NCI-H510A treated with DMSO at 0.1 percent for 48 hours (cell line): ENCODE measurements at regions not wholly inside any gene's neighbourhood (a gene's known extent, or its start where the extent isn't known, plus 50 kb on each side); places are given as distances from the start of the nearest gene placed in this dataset.

Source experiments
- DNase-seq: peaks from one replicate; lab custom pipeline; 2025; lab: John Stamatoyannopoulos, UW

DNA sequence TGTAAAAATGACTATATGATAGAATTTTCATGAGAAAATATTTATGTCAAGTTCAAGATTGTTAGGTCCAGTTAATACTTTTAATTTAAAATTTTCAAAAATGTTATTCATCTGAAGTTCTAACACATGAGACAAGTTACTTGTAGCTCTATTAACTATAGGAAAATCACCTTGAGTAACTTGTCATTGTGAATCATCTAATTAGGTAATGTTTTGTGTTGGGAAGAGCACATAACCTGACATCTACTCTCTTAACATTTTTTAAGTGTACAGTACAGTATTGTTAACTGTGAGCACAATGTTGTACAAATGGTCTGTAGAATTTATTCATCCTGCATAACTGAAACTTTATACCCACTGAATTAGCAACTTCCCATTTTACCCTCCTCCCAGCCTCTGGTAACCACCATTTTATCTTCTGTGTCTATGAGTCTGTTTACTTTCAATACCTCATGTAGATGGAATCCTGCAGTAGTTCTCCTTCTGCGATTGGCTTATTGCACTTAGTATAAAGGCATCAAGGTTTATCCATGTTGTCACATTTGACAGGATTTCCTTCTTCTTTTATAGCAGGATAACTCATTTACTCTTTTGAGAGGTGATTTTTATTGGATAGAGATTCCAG lies 54.6 kb downstream of the ARL4A start:
- DNase-seq, result no peak

DNA sequence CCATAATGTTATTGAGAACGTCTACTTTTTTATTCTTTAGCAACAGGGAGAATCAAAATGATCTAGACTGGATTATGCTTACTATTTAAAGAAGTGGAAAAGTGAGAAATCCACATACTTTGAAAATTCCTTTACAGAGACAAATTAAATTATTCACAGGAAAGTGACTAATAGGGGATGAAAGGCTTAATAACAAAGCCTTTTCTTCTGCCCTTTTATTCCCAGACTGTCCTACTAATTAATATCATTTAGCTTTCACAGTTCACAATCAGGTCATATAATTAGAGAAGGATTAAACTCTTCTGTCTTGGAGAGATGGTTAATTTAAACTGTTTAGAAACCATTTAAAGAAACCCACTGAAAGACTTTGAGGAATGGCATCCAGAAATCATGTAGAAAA lies 58.8 kb downstream of the ARL4A start:
- no peak for DNase-seq

- DNase-seq, result no peak
Observed at GRCh38 chr7:12747687-12748306, 60.4 kb downstream of the ARL4A start.

- no peak for DNase-seq
Observed at GRCh38 chr7:12749069-12749468, 61.6 kb downstream of the ARL4A start.

DNA sequence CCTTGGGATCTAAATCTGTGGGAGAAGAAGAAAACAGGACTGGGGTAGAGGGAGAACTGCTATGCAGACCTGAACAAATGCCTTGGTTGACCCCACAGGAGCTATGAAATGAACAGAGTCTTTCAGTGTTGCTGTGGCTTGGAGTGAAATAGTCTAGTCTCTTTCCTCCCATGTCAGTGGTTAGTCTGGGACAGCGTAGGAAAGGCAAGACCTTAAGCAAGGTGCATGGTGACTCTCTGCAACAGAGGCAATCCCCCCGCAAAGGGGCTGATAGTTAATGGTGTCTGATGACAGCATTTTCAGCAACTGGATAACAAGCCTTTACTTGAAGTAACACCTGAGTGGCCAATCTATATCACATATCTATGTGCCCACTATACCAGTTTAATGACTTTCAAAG lies 62.3 kb downstream of the ARL4A start:
- no peak for DNase-seq

GRCh38 chr7:12751764-12752163 lies 64.3 kb downstream of the ARL4A start:
- DNase-seq, result no peak

DNA sequence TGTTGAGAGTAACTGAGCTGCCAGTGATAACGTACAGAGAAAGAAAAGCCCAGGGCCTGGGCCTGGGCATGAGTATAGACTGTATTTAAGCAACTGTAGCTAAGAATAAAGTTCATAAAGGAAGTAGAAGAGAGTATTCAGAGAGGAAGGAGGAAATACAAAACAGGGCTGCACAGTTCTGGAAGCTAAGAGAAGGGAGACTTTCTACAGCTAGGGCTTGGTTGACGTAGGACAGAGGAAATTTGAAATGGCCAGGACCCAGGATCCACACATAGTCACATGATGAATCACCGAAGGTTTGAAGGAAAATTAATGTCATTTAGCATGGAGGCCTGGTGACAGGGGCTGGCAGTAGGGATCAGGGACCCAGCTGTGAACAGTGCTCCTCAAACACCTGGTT lies 66.7 kb downstream of the ARL4A start:
- no peak for DNase-seq

- DNase-seq, result no peak
Observed at GRCh38 chr7:12756821-12757220, 69.4 kb downstream of the ARL4A start.

- no peak for DNase-seq
Observed at GRCh38 chr7:12757443-12757842, 70.0 kb downstream of the ARL4A start.

GRCh38 chr7:12759151-12759550 lies 71.7 kb downstream of the ARL4A start:
- no peak for DNase-seq

GRCh38 chr7:12761111-12761510 lies 73.7 kb downstream of the ARL4A start:
- no peak for DNase-seq

DNA sequence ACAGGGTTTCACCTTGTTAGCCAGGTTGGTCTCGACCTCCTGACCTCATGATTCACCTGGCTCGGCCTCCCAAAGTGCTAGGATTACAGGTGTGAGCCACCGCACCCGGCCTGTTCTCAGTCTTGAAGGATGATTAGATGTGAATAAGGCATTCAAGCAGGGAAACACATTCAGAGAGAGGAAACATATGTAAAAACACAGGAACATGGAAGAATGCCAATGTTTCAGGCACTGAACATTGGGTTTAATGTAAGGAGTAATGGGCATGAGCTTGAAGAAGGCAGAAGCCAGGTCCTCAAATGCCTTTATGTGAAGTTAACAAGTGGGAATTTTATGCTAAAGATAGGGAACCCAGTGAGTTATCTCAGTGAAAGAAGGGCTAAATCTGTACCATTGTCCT lies 74.3 kb downstream of the ARL4A start:
- no peak for DNase-seq

- no peak for DNase-seq
Observed at GRCh38 chr7:12764458-12764891, 77.0 kb downstream of the ARL4A start.

- DNase-seq, result no peak
Observed at GRCh38 chr7:12765431-12766100, 78.1 kb downstream of the ARL4A start.

GRCh38 chr7:12766416-12766815 lies 79.0 kb downstream of the ARL4A start:
- no peak for DNase-seq

DNA sequence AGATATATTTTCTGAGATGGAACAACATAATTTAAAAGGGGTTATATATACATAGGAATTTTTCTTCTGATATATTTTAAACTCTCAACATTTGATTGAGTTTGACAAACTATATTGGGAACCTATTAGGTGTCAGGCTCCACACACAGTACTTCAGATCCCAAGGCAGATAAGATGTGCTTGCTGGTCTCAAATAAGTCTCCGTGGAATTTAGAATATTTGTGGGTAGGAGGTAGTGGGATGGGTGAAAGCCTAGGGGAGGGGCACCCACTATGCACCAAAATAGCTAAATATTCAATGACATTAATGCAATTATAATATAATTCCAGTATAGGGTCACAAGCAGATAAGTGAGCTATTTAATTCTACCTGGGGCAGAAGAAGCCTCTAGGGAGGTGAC lies 81.5 kb downstream of the ARL4A start:
- no peak for DNase-seq

GRCh38 chr7:12769444-12769843 lies 82.0 kb downstream of the ARL4A start:
- no peak for DNase-seq

DNA sequence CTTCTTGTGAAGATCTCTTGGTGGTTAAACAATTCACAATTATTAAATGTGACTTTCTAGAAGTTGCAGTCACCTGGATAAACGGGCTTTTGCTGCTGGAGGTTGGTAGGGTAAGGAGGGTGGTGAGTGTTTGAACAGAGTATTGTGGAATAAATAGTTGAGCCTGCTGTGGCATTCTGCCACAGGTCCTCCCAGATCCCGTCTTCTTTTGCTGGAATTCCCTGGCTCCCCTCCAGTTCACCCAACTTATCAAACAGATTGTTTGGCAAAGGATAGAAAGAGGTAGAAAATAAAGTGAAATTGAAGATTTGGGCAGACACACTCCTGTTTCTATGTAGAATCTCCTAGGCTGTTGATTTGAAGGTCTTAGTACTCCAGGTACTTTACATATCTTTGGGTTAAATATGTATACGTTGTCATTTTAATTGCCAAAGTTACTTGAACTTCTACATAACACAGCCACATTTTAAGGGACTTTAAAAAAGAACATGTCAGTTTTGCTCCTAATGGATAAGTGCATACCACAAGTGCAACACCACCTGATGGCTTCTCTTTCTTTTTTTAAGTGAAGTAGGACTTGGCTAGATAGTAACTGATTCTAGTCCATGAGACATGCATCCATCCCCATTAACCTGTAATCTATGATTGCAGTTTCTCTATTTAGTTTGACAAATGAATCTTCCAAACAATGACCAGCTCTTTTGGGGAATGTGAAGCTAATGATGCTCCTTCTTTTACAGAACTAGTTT lies 83.0 kb downstream of the ARL4A start:
- peak; percentile 14 for DNase-seq

DNA sequence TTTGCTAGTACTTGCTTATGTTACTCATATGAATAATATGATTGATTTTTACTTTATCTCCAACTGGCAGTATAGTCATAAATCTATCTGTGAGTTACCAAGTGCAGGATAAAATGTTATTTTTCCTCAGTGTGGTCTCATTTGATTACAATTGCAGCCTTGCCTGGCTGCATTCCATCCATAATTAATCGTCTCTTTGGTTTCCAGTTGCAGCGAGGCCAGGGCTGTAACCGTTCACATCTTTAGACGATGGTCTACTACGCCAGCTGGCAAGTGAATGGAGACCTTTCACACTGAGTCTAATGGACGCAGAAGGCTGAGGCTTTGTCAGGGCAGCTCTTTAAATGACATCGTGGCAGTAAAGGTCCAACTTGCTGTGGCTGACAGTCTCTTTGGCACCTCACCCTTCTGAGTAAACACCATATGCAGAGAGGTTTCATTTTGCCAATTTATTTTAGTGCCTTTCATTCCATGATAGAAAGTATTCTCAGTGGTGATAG lies 84.0 kb downstream of the ARL4A start:
- DNase-seq, result peak; percentile 23

DNA sequence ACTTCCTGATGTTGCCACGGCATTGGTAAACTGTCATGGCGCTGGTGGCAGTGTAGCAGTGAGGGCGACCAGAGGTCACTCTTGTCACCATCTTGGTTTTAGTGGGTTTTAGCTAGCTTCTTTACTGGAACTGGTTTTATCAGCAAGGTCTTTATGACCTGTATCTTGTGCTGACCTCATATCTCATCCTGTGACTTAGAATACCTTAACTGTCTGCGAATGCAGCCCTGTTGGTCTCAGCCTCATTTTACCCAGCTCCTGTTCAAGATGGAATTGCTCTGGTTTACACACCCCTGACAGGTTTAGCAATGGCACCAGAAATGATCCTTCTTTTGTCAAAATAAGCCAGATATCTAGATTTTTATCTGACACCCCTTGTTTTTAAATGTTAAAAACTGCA lies 85.3 kb downstream of the ARL4A start:
- no peak for DNase-seq

- no peak for DNase-seq
Observed at GRCh38 chr7:12777257-12777656, 89.8 kb downstream of the ARL4A start.

- DNase-seq, result no peak
Observed at GRCh38 chr7:12779947-12780346, 92.5 kb downstream of the ARL4A start.
